Stimulated activated CD4-positive, alpha-beta T cell treated with anti-CD3 and anti-CD28 coated beads, Interleukin-4, amount 100 ng/mL, for 24 hours (primary cell): ENCODE measurements at regions not wholly inside any gene's neighbourhood (a gene's known extent, or its start where the extent isn't known, plus 50 kb on each side); places are given as distances from the start of the nearest gene placed in this dataset.
"Not testable (repeated sequence)": the region's sequence is repeated elsewhere in the genome, so short reads cannot be mapped to it uniquely, and the experiment has no call there.

ENCODE experiments used
- DNase-seq: peaks from one replicate; pipeline ENCODE4 v3.0.0-alpha.2; 2020

GRCh38 chr1:245102149-245102548 lies 52.6 kb upstream of the KIF26B start:
- not testable (repeated sequence) for DNase-seq

GRCh38 chr1:245099401-245099800 lies 55.4 kb upstream of the KIF26B start:
- no peak for DNase-seq

DNA sequence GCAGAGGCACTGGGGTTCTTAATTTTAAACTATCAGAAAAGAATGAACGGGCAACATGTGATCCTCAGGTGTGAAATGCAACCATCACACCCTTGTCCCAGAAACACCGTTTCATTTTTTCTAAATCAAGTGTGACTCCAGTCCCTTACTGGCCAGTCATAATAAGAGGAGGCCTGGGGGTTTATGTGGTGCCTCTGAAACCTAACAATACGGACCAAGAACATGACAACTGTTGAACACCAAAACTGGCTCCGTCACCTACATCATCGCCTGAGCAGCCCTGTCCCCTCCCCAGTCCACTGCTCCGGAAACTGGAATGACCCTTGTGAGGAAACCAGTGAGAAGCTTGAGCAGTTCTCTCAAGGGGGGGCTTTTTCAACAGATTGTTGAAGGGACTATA lies 55.9 kb upstream of the KIF26B start:
- no peak for DNase-seq

- DNase-seq = no peak
Measured at GRCh38 chr1:245096311-245097066, 58.3 kb upstream of the KIF26B start.

- DNase-seq = no peak
Measured at GRCh38 chr1:245095903-245096302, 58.9 kb upstream of the KIF26B start.

DNA sequence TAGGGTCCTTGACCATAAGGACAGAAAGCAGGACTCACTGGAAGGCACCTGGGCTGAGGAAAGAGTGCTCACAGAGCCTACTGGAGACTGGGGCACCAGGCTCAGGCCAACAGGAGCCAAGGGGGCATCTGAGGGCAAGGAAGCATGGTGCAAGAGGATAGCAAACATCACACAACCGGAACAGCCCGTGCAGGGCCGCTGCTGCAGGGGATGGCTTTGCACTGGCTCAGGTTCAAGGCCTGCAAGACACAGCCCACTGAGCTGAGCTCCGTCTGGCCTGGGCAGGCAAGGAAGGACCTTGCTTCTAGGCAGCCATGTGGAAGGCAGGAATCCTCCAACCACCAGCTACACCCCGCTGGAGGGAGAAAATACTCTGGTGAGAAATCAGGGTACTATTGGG lies 59.8 kb upstream of the KIF26B start:
- no peak for DNase-seq

- DNase-seq = no peak
Measured at GRCh38 chr1:245094092-245094491, 60.7 kb upstream of the KIF26B start.

GRCh38 chr1:245092638-245092976 lies 62.2 kb upstream of the KIF26B start:
- DNase-seq = no peak

DNA sequence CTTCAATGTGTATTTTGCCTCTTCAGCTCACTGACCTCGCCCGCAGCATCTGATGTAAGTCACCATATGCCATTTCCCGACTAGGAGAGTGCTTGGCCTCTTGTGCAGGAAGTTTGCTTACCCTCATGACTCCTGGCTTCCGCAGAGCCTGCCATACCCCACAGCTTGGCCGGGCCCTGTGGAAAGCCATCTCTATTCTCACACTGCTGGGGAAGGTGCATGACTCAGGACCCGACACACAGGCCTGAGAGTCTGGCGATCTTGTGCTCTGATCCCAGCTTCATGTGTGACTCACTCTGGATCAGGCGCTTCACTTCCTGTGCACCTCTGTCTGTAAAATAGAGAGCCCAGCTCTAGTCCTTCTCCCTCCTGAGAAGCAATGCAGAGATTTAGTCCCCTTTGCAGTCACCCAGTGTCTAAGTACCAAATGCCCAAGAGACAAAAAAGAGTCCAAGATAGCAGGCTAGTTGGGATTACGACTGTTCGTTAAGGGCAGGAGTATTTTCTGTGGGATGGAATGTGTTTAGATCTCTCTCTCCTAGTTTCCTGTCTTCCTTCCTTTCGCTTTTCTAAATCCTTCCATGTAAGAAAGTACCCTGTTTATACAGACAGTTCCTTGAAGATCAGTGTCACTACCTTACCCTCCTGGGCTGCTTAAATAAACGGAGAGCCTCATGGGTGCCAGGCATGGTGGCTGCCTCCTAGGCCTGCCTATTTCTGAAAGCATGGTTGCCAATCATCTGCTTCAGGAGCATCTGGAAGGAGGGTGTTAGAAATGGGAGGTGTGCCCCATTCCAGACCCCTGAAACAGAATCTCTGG lies 62.8 kb upstream of the KIF26B start:
- DNase-seq = no peak

DNA sequence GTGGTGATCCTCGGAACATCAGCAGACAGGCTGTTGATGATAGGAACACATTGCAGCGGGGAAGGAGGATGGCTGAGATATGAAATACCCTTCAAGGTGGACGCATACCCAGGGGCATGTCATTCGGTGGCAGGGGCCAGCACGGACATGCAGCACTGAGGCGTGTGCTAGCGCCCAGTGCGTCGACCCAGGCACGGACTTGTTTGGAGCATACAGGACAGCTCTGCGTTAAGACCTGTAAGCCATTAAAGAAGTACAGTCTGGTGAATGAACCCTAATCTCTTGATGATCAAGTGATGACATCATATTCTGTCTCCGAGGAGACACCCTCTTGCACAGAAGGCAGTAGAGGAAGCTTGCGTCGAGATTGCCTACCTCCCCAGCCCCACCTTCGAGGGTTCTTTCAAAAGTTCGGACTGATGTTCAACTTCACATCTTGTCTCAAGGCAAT lies 63.6 kb upstream of the KIF26B start:
- DNase-seq = no peak

GRCh38 chr1:245090491-245091090 lies 64.2 kb upstream of the KIF26B start:
- DNase-seq = no peak

DNA sequence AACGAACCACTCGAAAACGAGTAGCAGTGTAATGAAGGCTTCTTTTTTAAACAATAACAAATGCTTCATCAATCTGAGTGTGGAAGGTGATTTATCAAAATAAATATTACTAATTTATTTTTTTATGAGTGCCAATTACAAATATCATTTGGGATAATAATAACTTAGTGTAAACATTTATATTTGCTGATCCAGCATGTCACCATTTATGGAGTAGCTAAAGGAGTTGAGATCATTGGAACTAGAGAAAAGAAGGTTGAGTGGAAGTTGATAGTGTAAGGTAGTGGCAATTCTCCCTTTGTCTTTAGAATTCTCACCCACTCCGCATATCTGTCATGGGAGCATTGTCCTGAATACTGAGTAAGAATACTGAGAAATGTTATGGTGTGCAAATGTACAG lies 67.1 kb upstream of the KIF26B start:
- DNase-seq = no peak

DNA sequence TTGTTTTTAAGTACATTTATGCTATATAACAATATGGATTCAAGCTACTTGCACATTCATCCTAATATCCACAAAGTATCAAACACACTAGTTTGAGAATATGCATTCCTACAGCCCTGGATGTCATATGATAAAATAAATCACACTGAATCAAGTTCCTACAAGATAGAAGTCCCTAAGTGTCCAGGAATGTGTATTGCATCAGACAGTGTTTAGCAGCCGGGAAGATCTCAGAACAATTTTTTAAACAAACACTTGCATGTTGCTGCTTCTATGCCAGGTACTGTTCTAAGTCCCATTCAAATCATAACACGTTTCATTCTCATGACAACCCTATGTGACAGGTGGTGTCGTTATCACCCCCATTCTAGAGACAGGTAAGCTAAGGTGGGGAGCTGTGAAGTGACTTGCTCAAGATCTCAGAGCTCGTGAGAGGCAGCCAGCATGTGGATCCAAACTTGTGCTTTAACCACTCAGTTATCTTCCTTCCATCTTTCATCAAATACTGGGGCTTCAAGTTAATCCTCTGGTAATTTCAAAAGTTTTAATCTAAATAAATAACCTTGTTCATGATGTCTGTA lies 68.3 kb upstream of the KIF26B start:
- no peak for DNase-seq

DNA sequence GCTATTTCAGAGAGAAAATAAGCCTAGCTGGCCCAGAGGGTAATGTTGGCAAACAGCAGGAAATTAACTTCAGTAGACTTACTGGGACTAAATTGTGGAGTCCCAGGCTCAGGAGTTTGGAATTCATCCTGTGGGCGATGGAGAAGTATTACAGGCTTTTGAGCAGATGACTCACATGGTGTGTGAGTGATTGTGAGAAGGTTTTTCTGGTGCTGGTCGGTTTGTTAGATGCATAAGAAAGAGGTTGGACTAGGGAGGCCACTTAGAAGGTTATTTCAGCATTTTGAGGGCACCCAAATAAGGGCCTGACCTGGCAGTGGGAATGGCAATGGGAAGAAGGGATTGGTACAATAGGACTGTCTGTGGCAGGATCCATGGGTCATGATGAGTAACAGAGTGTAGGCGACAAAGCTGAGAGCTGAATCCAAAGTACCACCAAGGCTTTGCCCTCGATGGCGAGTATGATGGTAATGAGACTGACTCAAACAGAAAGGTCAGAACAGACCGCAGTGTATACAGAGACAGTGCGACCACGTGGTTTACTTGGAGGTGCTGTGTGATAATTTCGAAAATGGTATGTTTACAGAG lies 69.2 kb upstream of the KIF26B start:
- DNase-seq = no peak

GRCh38 chr1:245084551-245084950 lies 70.2 kb upstream of the KIF26B start:
- DNase-seq = no peak

- no peak for DNase-seq
Measured at GRCh38 chr1:245079021-245079609, 75.7 kb upstream of the KIF26B start.

DNA sequence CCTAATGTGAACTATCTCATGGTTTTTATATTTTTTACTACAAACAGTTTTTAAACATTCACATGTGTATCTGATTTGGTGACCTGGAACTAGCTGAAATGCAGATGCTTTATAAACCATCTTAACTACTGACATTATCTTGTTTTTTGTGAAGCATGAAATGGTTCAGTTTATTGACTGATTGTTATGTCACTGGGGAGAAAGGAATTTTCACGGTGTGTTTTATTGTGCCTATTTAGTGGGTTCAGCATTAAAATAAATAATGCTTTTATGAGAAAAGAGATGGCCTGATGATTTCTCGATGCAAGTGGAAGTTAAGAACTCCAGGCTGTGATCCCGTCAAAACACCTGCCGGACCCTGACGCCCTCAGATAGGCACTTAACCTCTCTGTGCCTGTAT lies 79.9 kb upstream of the KIF26B start:
- DNase-seq = no peak

DNA sequence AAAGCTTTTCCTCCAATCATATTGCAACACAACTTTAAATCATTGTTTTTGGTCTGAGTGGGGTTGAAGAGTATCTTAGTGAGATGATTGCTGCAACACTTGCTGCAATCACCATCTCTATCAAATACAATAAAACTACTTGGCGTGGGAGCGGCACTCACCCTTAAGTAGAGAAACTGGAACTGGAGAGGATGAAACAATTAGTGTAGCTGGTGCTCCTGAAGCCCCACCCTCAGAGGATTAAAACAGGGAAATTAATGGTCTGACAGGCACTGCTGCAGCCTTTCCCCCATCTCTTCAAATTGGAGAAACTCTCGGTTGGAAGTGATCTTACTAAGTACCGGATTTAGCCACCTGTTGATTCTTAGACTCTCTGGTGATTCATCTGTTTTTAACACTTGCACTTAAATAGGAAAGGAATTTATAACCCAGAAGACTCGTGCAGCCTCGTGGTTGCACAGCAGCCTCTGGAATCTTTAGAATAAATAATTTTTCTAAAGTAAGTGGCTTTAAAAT lies 80.5 kb upstream of the KIF26B start:
- no peak for DNase-seq

- DNase-seq = no peak
Measured at GRCh38 chr1:245070836-245071615, 83.8 kb upstream of the KIF26B start.

GRCh38 chr1:245067257-245067656 lies 87.5 kb upstream of the KIF26B start:
- no peak for DNase-seq

DNA sequence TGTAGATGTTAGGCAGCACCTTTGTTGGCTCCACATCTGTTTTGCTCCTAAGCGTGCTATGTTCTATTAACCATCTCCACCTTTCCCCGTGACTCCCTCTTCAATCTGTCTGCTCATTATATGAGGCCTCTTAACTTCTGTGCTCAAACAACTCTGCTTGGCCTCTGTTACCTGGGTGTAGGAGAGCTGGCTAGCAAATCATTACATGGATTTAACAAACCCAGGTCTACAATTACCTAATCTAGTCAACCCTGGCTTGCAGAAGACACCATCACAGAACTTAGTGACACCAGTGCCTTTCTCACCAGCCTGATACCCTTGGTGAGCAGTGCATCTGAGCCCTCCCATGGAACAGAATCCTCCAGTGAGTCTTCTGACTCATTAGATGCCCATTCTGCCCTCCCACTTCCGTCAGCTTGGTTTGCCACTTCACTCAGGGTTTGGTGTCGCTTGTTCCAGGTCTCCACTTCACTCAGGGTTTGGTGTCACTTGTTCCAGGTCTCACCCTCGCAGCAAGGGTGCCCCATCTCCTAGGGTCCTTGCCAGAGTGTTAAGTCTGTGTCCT lies 92.0 kb upstream of the KIF26B start:
- no peak for DNase-seq
